HG03565 (cell line): ENCODE measurements at regions not wholly inside any gene's neighbourhood (a gene's known extent, or its start where the extent isn't known, plus 50 kb on each side); places are given as distances from the start of the nearest gene placed in this dataset.
"Not testable (repeated sequence)": the region's sequence is repeated elsewhere in the genome, so short reads cannot be mapped to it uniquely, and the experiment has no call there.

Experiments
- ATAC-seq: cut with Tn5 transposase; IDR thresholded peaks from one replicate; pipeline ENCODE4 v1.9.1; 2021; ENCODE audit warnings: mild to moderate bottlenecking, moderate library complexity; ENCODE audit not compliant: unreplicated experiment

DNA sequence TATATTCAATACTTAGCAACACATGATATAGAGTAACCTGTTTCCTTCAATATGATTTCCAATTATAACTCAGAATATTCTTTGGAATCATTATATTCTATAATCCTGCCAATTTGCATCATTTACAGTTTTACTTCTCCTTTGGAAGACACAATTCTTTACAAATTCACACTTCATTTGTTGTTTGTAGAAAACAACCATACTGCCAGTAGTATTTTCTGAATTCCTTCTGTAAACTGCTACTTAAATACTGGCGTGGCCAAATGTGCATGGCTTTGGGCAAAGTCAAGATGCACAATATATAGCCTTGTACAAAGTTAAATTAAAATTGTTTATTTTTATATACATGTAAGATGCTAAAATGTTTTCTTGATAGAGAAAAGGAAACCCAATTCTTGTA lies 687.1 kb upstream of the NEGR1 start:
- ATAC-seq, result no peak

DNA sequence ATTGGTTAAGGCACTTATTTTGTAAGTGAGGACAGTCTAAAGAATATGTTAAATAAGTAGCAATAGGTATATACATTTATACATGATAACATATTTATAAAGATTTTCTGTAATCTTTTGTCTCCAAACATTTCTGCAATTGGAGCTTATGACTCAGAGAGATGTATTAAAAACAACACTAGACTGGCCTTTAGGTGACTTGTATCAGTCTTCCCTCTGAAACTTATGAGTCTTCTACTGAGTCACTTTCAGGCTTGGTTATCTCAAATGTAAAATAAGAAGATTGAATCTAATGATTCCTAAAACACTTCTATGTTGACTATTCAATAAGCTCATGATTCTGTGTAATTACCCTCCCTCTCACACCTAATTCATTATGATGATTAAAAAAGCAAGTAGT lies 672.6 kb upstream of the NEGR1 start:
- ATAC-seq, result no peak

DNA sequence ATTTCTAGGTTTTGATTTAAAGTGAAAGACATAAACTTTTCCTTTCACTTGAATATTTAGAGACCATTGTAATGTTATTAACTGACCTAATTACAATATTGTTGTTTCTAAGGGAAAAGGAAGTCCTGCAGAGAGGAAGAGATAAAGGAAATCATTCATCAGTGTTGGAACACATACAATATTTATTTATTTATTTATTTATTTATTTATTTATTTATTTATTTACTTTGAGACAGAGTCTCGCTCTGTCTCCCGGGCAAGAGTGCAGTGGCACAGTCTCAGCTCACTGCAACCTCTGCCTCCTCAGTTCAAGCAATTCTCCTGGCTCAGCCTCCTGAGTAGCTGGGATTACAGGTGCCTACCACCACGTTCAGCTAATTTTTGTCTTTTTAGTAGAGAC lies 668.6 kb upstream of the NEGR1 start:
- not testable (repeated sequence) for ATAC-seq

DNA sequence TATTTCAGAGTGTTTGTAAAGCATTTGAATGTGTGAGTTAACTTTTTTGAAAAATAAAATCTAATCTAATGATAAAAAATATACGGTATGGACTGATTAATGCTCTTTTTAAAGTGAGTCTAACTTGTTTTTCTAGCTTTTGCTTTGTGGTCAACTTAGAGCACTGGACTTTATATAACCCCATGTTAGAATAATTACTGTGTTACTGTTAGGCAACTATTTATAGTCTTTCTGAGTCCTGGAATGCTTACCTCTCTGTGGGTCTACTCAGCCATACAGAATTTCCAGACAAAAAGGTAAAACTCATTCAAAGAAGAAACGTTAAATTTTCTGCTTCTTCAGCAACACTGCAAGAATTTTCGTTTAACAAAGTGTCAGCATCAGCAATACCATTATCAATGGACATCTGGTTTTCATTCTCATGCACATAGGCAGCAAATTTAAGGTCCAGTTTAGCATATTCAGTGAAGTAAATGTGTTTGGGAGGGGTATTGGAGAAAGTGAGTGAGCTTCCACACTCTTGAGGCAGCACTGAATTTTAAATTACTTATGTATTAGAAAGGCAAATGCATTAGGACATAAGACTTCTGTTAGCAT lies 664.7 kb upstream of the NEGR1 start:
- ATAC-seq, result no peak

DNA sequence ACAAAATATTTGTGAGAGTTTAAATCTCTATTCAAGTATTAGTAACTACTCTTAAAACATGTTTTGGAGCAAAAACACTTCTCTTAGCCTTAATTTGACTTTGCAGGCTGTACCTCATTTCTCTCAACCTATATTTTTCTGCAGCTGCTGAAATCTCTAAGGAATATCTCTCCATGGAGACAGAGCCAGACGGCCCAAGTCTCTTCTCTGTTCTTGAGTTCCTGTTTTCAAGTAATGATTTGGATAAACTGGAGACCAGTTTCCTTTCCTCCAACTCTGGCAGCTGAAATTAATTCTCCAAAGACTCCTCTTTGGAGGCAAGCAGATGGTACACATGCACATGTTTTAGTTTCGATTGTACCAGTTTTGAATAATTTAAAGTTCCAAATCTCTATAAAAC lies 659.7 kb upstream of the NEGR1 start:
- ATAC-seq, result no peak

DNA sequence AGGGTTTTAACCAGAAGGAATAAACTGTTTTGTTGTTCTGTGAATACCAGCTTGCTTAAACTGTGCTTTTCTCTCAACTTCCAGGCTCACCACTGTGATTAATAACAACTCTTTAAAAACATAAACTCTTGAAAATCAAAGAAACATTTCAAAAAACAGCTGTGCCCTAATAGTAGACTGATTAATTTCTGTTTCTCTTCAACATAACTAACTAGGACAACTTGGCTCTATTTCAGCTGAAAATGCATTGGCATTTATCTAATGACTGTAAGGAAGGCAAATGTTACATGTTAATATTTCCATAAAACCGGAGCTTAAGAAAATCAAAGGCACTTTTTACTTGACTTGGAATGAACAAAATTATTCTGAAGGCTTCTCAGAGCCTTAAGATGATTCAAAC lies 656.1 kb upstream of the NEGR1 start:
- ATAC-seq, result no peak

DNA sequence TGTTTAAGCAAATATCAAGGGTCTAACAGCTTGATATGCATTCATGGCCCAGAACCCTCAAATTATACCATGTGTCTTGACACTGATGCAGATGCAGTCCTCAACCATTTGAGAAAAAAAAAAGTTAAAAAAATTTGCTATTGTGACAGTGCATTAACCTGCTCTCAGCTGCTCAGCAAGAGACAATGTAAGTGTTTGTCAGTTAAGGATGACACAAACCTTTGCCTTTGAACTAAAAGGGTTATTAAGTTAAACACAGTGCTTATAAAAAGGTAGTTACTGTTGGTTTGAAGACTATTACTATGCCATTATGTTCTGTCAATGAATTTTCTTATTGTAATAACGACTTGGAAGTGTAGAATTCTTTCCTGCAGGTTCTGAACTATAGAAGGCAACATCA lies 655.6 kb upstream of the NEGR1 start:
- ATAC-seq, result no peak

DNA sequence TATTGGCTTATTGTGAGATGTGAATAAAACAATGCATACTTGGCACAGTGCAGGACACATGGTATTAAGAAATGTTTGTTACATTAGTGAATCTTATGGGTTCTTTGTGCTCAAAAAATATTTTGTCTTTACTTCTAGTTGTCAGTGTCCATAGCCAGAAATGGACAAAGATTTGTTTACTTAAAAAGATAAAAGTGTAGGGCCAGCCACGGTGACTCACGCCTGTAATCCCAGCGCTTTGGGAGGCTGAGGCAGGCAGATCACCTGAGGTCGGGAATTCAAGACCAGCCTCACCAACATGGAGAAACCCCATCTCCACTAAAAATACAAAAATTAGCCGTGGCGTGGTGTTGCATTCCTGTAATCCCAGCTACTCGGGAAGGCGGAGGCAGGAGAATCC lies 654.6 kb upstream of the NEGR1 start:
- ATAC-seq, result no peak

DNA sequence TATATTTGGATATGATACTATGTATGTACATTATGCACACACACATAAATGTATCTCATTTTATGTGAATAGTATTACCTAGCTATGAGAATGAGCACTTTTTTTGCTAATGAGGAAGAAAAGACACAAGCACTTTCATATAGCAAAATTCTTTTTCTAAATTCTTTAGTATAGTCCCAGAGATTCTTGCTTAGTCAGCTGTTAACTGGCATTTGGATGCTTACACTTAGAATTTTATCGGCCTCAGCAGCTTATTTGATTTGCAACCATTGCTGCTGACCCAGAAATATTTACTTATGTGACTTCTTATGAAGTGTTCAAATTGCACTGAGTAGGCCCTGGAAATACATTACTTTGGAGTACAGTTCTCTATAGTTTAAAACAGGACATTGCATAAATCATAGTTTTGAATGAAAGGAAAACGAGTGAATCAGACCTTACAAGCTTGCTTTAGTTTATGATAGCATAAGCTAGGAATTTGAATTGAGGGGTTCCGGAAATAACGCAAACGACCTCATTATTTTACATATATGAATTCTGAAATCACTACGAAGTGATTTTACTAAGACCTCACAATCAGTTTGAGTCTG lies 653.9 kb upstream of the NEGR1 start:
- ATAC-seq, result no peak

DNA sequence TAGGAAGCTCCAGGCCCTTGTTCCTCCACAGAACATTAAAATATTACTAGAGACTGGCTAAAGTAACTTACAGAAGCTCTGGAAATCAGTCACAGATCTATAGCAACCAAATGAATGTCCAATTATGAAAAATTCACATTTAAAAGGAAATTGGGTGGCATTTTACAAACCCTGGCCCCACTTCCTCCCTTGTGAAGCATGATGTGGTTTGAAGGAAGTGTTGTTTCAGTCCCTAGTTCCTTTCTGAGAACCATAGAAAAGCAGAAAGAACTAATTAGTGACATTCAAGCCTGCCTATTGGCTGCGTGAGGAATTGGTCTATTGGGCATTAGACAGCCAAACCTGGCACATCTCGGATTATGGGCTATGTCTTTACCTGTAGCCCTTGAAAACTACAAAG lies 649.7 kb upstream of the NEGR1 start:
- no peak for ATAC-seq

DNA sequence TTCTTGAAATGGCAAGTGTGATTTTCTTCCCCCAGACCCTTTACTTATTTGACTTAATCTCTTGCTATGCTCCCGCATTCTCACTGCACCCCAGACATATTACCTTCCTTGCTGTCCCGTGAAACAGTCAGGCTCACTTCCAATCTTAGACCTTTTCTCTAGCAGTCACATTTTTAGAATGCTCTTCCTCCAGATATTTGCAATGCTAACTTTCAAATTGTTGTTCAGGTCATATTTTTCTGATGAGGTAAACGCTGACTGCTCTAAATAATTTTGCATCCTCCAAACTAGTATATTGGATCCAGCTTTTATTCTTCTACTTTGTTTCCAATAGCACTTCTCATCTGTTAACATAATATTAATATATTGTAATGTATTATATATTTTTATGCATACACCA lies 648.2 kb upstream of the NEGR1 start:
- no peak for ATAC-seq

DNA sequence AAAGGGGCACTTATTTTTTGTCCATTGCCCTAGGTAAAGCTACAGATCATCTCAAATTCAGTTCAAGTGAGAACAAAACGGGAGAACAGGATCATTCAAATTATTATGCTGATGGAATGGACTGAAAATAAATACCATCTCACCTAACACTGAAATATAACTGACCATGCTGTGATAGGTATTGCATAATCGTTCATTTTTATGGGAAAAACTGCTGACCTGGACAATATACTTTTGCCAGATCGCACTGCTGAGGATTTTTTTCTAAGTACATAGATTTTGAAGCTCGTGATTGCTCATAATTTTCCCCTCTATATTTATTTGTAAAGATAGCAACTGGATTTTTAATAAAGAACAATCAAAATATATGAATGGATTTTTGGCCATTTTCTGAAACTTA lies 636.6 kb upstream of the NEGR1 start:
- no peak for ATAC-seq

DNA sequence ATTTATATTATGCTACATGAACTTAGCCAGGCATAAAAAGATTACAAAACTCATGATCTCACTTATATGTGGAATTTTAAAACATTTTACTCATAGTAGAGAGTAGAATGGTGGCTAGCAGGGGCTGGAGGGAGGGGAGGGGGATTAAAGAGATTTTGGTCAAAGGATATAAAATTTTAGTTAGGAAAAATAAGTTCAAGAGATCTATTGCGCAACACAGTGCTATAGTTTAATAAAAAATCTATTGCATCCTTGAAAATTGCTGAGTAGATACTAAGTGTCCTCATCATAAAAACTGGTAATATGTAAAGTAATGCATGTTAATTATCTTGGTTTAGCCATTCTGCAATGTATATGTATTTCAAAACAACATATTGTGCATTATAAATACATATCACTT lies 635.6 kb upstream of the NEGR1 start:
- no peak for ATAC-seq

DNA sequence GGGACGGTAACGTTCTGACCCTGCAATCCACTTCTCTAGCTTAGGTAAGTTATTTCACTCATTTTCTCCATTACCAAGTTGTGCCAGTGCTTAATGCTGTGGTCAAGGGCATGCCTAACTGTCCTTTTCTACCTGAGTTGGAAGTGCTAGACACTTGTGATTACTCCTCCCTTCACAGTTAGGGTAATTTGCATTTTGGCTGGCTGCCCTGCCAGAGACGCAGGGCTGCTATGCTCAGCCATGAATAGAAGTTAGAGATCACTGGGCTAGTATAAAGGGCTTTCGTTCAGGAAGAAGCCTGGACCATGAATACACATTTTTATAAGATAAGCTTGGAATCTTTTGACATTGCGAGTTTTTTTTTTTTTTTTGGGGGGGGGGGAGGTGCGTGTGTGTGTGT lies 633.2 kb upstream of the NEGR1 start:
- ATAC-seq, result no peak

DNA sequence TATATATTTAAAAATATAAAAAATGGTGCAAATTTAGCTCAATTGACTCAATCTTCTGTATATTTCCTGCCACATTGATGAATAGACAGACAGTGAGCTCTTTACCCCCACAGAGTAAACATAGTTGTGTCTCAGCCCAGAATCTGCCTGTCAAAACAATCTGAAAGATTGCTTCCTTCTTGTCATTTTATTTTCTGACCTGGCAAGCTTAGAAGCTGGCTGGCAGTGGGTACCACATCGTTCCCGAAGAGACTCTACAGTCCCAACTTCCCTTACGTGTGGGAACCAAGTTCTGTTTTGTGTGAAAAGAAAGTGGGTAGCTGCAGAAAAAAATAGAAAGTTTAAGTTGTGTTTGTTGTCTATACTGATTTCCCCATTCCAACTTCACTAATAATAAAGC lies 629.3 kb upstream of the NEGR1 start:
- no peak for ATAC-seq

DNA sequence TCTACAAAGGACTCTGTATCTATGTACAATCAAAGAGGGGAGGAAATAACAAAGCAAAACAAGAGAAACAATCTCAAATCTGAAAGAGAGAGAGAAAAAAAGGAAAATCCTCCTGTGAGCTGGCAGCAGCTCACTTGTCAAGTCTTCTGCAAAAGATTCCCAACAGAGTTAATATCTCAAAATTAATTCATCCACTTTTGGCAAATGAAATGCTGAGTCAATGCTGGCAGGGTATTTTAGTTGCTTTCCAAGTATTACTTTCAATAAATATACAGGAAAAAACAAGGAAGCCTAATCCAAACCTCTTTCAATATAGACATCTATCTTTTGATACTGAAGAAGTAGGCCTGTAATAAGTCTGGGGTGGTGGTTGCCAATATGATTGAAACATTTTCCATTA lies 613.9 kb upstream of the NEGR1 start:
- no peak for ATAC-seq

DNA sequence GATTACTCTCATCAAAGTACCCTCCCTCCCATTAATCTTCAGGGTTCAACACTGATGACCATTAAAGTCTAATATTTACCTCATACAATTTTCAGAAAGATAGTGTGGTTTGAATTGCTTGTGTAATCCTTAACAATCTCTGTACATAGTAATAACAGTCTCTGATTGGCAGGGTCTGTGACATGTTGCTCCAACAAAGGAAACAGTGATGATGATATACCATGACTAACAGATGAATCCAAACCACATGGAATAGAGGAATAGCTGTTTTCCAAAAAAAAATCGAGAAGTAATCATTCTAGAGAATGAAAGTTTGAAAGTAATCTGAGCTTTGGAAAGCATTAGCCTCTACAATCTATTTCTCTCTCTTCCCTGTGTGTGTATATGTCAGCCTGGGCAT lies 610.1 kb upstream of the NEGR1 start:
- no peak for ATAC-seq

DNA sequence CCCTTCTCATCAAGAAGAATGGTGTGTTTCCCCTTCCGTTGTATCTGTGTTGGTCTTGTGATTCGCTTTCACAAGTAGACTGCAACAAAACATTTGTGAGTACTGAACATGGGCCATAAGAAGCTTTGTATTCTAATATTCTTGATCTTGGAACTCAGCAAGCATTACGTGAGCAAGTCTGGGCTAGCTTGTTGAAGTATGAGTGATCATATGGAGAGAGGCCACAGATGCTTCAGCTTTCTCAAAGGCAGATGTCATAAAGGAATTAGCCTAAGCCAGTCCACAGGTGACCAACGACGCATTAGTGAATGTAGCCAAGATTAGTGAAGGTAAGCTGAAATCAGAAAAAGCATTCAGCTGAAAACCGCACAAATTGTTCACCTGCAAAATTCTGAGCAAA lies 609.6 kb upstream of the NEGR1 start:
- no peak for ATAC-seq

DNA sequence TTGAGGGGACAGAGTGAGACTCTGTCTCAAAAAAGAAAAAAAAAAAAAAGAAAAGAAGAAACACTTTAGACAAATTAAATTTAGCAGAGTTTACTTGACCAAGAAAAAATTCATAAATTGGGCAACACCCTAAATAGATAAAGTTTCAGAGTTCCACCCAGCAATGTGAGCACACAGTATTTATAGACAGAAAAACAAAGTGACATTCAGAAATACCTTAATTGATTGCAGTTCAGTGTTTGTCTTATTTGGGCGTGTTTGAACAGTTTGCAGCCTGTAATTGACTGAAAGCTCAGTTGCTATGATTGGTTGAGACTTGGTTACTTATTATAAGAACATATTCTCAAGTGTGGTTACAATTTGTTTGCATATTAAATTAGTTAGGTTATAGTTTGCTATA lies 603.5 kb upstream of the NEGR1 start:
- ATAC-seq, result no peak

DNA sequence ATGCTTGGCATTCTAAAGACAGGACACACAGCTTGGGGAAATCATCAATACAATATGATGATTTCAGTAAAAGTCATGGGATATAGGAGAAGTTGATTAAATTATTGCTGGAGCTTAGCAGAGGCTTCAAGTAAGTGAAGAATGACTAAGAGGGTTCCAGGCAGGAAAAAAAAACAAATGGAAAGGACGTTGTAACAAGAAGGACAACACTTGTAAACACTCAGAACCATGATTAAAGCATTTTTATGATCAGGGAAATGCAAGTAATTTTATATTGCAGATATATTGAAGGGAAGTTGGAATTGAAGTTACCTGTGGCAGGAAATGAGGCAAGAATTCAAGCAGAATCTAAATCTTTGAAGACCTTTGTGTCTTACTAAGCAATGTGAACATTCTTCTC lies 602.7 kb upstream of the NEGR1 start:
- no peak for ATAC-seq

DNA sequence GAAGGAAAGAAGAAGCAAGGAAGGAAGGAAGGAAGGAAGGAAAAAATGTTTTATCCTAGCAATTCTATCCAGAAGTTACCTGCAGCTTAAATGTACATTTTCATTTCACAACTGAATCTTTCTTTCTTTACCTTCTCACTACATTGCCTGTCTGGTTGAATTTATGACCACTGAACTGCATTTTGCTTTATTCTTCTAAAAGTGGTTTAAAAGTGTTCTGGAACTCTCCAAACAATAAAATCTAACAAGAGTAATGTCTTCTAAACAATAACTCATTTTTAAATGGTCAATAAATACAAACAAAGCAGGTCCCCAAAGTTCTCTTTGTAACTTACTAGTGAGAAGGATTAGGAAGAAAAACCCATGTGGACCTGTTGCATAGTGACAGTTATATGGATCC lies 587.5 kb upstream of the NEGR1 start:
- no peak for ATAC-seq

DNA sequence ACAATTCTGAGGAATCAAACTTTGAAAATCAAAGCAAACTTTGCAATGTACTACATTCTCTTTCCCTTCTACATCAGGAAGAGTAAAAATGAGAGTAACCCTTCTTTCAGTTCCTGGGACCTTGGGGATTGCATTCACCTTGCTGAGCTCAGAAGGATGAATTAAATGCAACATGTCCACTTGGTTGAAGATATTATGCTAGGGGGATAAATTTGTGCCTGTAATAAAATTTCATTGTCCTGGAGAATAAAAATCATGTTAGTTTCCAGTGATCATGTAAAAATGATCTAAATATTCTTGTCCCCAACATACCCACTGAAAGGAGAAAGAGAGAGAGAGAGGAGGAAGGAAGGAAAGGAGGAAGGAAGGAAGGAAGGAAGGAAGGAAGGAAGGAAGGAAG lies 587.1 kb upstream of the NEGR1 start:
- ATAC-seq, result no peak

DNA sequence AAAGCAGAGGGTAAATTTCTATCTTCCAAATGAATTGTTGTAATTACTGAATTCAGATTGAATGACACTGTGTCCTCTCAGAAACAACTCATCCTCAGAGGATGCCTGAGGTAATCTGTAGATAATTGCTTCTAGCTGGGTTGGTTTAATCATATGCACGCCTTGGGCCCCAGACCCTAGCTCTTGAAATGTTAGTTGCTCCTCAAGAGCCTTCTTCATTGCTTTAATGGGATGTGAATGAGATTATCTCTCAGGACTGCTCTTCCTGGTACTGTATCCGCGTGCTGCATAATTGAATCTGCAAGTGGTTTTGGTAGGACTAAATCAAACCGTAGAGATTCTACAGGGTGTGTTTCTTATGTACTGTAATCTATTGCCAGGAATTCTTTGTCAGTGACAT lies 569.3 kb upstream of the NEGR1 start:
- no peak for ATAC-seq
